LNCaP clone FGC (cell line): ENCODE measurements at regions not wholly inside any gene's neighbourhood (a gene's known extent, or its start where the extent isn't known, plus 50 kb on each side); places are given as distances from the start of the nearest gene placed in this dataset.
A peak's percentile ranks its signal among the peaks of the same experiment; 100 is the strongest.

Experiments
- DNase-seq: peaks from one replicate; pipeline ENCODE4 v3.0.0-alpha.2; 2011; ENCODE audit warnings: low read depth
- H3K4me3 ChIP-seq: 2 replicates; pipeline ENCODE4 v1.5.1; 2011; ENCODE audit warnings: mild to moderate bottlenecking, low read depth, low read length, control low read depth
- CTCF ChIP-seq: IDR thresholded peaks from 2 replicates; pipeline ENCODE4 v1.5.1; 2012; ENCODE audit warnings: mild to moderate bottlenecking; ENCODE audit not compliant: control insufficient read depth, insufficient read depth; ENCODE audit errors: extremely low read depth

GRCh38 chr6:1066449-1067090, 245.3 kb upstream of the FOXQ1 start:
- no peak for DNase-seq
- no peak for TF ChIP-seq CTCF
- no peak overlapping the region for H3K4me3 ChIP-seq

GRCh38 chr6:1065986-1066385, 245.9 kb upstream of the FOXQ1 start:
- TF ChIP-seq CTCF: no peak
- no peak for DNase-seq
- no peak overlapping the region for H3K4me3 ChIP-seq

- no peak for DNase-seq
- H3K4me3 ChIP-seq: no peak overlapping the region
- no peak for TF ChIP-seq CTCF
These were observed 248.1 kb upstream of the FOXQ1 start for GRCh38 chr6:1063671-1064355.

GRCh38 chr6:1062786-1063545, 248.9 kb upstream of the FOXQ1 start:
- TF ChIP-seq CTCF: peak; percentile 25; the same call in 1 of the 2 replicates
- no peak for DNase-seq
- H3K4me3 ChIP-seq: no peak overlapping the region

GRCh38 chr6:1059596-1059995, 252.3 kb upstream of the FOXQ1 start:
- no peak for DNase-seq
- no peak for TF ChIP-seq CTCF
- no peak overlapping the region for H3K4me3 ChIP-seq

GRCh38 chr6:1057490-1058135, 254.3 kb upstream of the FOXQ1 start:
- TF ChIP-seq CTCF: no peak
- H3K4me3 ChIP-seq: no peak overlapping the region
- DNase-seq: no peak
